HL-60/S4 treated with retinoic acid at 250 ng/mL for 4 days and 3 days (cell line): ENCODE measurements at regions not wholly inside any gene's neighbourhood (a gene's known extent, or its start where the extent isn't known, plus 50 kb on each side); places are given as distances from the start of the nearest gene placed in this dataset.
"Not testable (repeated sequence)": the region's sequence is repeated elsewhere in the genome, so short reads cannot be mapped to it uniquely, and the experiment has no call there.

Experiments
- in situ Hi-C: fragments of 300-500 bp; cut with MboI; formaldehyde crosslinking; loops from 2 replicates; pipeline ENCODE4 v1.7.0; 2022; ENCODE audit warnings: low sequenced_read_pairs

DNA sequence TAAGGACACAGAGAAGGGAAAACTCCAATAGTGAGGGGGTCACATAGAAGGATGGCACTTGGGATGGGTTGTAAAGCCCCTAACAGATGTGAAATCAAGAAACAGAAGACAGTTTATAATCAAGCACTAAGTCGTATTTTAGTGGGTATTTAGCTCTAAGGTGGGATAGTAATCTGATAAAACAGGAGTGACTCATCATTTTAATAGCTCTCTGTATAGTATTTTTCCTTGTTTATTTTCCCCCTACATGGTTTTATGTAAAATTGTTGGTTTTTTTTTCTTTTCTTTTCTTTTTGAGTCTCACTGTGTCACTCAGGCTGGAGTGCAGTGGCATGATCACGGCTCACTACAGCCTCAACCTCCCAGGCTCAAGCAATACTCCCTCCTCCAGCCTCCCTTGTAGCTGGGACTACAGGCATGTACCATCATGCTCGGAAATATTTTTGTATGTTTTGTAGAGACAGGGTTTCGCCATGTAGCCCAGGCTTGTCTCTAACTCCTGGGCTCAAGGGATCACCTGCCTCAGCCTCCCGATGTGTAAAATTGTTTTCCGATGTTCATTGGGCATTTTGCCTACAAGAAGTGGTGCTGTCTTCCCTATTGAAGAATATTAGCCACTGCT is 142.6 kb upstream of the SERPINE2 start:
- in situ Hi-C loops: no loop called here

GRCh38 chr2:224180810-224181209 is 141.7 kb upstream of the SERPINE2 start:
- in situ Hi-C loops: no loop called here

GRCh38 chr2:224178056-224178455 is 139.0 kb upstream of the SERPINE2 start:
- in situ Hi-C loops: no loop called here

- in situ Hi-C loops: no loop called here
These were observed 136.5 kb upstream of the SERPINE2 start for GRCh38 chr2:224175538-224175937.

DNA sequence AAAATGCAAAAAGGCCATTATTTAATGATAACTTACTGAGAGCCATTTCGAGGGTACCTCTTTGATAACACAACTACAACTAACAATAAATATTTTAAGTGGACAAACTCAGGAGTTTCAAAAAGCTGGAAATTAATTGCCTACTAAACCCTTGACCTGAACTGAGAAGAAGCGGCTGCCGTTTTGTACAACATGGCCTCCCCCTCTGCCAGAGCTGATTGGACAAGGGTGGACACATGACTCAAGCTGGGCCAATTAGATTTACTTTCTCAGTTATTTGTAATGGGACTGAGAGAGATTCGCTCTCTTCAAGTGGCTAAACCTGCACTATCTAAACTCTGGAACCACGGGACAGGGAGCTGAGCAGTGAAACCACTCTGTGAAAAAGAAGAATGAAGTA is 135.9 kb upstream of the SERPINE2 start:
- in situ Hi-C loops: no loop called here

DNA sequence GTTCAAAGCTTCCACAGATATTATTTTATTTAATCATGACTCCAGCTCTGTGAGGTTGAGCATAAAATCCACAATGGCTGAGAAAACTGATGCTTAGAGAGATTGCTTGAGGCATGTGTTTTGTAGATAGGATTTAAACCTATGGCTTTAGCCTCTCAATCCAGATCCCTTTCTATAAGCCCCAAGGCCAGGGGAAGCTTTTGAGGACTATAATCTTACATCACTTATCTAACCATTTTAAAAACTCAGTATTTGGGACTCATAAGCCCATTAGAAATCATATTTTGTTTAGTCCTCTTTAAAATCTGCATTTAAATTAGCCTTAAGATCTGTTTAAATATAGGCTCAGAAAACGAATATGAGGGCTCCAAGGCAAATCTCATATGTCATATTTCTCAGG is 135.4 kb upstream of the SERPINE2 start:
- in situ Hi-C loops: no loop called here

DNA sequence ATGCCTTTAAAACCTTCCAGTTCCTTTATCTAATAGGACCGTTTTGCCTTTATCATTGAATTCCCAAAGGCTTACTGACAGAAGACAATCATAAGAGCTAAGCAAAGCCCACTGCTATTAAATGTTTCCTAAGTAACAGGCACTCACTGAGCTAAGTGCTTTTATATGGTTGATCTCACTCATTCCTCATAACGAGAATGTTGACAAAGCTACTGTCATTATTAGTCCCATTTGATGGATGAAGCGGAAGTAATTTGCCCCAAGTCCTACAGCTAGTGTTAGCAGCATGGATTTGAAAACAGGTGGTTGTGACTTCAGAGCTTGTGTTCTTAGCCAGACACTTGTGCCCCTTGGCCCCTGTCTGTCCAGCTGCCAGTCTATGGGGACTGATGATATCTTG is 134.8 kb upstream of the SERPINE2 start:
- in situ Hi-C loops: no loop called here

DNA sequence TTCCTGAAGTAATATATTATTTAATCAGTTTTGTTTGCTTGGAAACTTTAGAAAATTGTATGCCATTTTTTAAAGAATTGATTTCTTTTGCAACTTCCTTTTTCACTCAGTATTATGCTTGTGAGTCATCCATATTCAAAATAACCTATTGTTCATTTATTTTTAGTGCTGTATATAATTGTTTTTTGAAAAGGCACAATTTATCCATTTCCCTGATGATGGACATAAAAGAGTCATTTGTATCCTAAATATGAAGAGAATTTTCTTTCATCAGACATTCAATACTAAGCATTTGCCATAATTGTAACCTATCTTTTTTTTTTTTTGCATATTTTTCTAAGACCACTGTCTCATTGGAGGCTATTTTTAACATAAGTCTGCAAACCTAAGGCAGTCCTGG is 134.1 kb upstream of the SERPINE2 start:
- in situ Hi-C loops: no loop called here

DNA sequence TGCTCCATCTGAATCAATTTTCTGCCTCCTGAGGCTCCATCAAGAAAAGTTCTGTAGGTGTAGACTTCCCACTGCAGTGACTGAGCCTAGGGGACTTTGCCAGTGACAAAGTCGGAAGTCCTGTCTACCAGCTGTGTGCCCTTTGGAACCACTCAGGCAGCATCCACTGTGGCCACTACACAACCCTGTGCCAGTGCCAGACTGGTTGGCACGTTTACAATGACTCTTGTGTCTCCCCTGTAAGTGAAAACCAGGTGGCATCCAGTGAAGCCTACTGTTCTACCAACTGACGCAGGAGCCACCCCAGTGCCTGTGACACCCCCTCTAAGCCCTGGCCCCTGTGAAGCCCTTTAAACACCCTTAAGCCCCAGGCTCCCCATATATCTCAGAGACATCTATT is 132.1 kb upstream of the SERPINE2 start:
- in situ Hi-C loops: no loop called here

- in situ Hi-C loops: no loop called here
These were observed 130.8 kb upstream of the SERPINE2 start for GRCh38 chr2:224169847-224170246.

DNA sequence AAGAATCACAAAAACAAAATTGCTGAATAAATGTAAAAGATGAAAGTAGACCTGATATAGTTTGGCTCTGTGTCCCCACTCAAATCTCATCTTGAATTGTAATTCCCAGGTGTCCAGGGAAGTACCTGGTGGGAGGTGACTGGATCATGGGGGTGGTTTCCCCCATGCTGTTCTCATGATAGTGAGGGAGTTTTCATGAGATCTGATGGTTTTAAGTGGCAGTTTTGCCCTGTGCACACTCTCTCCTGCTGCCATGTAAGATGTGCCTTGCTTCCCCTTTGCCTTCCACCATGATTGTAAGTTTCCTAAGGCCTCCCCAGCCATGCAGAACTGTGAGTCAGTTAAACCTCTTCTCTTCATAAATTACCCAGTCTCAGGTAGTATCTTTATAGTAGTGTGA is 128.7 kb upstream of the SERPINE2 start:
- in situ Hi-C loops: not testable (repeated sequence)

DNA sequence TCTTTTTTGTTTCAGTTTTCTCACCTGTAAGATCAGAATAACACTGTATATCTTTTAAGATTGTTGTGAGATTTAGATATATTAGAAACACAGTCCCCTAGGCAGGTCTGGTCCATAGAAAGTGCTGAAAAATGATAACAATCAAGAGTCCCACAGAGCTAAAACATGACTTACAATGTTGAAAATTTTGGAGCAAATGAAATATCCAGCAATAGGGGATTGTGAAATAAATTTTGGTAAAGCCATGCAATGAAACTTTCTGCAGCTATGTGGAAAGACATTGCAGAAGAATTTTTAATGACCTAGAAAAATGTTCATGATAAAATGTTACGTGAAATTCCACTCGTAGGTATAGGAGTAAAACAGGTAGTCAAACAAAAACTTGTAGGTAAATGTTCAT is 127.6 kb upstream of the SERPINE2 start:
- in situ Hi-C loops: no loop called here

DNA sequence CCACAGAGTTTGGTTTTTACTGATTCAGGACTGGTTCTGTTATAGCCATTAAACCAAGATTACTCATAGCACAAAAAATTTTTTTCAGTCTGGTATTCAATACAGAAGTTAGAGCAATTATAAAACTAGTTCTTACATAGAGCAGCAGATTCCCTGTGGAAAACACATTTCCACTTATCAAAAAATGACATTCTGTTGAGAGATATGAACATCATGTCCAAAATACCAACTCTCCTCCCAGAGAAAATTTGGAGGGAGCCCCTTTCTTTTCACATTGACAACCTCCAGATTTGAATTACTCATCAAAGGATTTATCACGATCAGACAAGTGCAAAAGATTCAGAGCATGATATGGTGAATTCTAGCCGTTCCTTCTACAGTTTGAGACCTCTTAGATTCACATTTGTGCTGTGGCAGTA is 126.8 kb upstream of the SERPINE2 start:
- in situ Hi-C loops: no loop called here

DNA sequence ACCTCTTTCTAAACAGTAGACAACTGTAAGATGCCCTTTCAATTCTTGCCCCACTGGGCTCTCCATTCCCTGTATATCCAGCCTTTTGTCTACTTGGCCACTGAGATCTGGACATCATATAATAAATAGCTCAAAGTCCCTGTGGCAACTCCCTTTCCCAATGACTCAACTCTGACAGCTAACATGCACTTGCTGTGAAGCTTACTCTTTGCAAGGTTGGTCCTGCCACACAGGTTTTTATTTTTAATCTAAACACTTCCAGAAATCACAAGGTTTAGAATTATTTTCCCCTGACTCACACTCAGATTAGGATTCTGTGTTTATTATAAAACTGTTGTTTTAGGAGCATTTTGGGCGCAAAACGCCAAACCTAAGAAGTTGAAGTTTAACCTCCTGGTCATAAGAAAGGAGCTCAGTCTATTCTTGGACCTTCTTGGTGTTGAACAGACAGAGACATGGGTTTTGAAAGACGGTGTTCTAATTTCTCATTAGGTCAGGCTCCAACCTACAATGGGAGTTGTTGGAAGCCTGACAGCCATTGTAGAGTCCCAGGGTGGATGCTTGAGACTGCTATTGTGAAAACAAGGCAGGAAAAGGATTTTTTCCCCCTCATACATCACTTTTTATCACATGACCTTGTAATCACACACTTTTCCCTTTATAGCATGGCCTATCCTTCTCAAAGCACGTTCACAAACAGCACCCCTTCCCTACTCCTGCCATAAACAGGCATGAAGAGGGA is 124.7 kb upstream of the SERPINE2 start:
- in situ Hi-C loops: no loop called here

DNA sequence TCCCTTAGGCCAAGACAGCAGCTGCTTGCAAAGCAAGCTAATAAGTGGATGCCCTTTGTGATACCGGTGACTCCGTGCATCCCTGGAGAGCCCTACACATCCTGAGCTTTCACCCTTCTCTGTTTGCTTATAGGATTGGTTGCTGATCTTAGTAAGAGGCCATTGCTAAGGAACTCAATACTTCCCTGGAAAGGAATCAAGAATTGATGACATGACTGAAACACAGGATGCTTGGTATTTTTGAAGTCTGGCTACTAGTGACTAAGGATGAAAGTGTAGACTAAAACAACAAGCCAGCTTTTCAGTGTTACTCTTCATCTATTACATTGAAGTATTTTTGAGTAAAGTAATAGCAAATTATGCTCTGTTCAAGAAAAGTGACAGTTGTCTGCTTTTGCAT is 123.0 kb upstream of the SERPINE2 start:
- in situ Hi-C loops: no loop called here

DNA sequence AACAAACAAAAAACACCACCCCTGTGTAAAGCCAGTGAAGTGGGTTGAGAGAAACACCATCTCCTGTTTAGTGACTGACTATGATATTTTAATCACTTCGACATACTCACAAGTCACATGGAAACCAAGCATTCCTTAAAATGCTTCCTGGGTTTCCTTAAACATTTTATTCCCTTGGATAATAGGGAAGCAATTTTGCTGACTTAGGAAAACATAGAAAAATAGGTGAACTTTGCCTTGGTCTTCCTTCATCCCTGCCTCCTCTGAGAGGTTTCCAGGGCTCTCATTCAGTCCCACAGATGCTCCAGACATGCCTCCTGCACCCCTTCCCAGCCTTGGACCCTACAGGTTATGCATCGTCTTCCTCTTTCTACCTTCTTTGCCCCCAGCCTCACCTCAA is 122.6 kb upstream of the SERPINE2 start:
- in situ Hi-C loops: no loop called here

- in situ Hi-C loops: no loop called here
These were observed 121.8 kb upstream of the SERPINE2 start for GRCh38 chr2:224160917-224161316.

- in situ Hi-C loops: no loop called here
These were observed 120.4 kb upstream of the SERPINE2 start for GRCh38 chr2:224159345-224159928.

- in situ Hi-C loops: no loop called here
These were observed 119.7 kb upstream of the SERPINE2 start for GRCh38 chr2:224158831-224159230.

GRCh38 chr2:224158061-224158460 is 119.0 kb upstream of the SERPINE2 start:
- in situ Hi-C loops: no loop called here

- in situ Hi-C loops: no loop called here
These were observed 118.6 kb upstream of the SERPINE2 start for GRCh38 chr2:224157655-224158054.

GRCh38 chr2:224156436-224156835 is 117.3 kb upstream of the SERPINE2 start:
- in situ Hi-C loops: no loop called here
